Mesendoderm (in vitro differentiated cells): ENCODE measurements at regions not wholly inside any gene's neighbourhood (a gene's known extent, or its start where the extent isn't known, plus 50 kb on each side); places are given as distances from the start of the nearest gene placed in this dataset.
"Not testable (repeated sequence)": the region's sequence is repeated elsewhere in the genome, so short reads cannot be mapped to it uniquely, and the experiment has no call there.

Experiments
- DNase-seq: peaks from one replicate; pipeline ENCODE4 v3.0.0; 2013
- H2AK5ac ChIP-seq: 2 replicates; pipeline ENCODE4 v1.6.1; 2013; ENCODE audit warnings: low read length, inconsistent platforms
- H2BK120ac ChIP-seq: 2 replicates; pipeline ENCODE4 v1.6.1; 2013; ENCODE audit warnings: low read depth, mild to moderate bottlenecking, low read length, moderate library complexity, mixed read lengths
- H2BK15ac ChIP-seq: replicated peaks from 2 replicates; pipeline ENCODE4 v1.6.1; 2013; ENCODE audit warnings: low read depth, mild to moderate bottlenecking, moderate library complexity
- H2BK5ac ChIP-seq: 2 replicates; pipeline ENCODE4 v1.6.1; 2013; ENCODE audit warnings: low read length, inconsistent platforms
- H3K18ac ChIP-seq: 2 replicates; pipeline ENCODE4 v1.6.1; 2013; ENCODE audit warnings: mild to moderate bottlenecking, low read length, mixed read lengths
- H3K23ac ChIP-seq: one replicate; pipeline ENCODE4 v1.6.1; 2013; ENCODE audit warnings: low read length
- H3K27ac ChIP-seq: 2 replicates; pipeline ENCODE4 v1.5.1; 2013; ENCODE audit warnings: low read depth, mild to moderate bottlenecking, inconsistent platforms, low read length, moderate library complexity
- H3K27me3 ChIP-seq: 2 replicates; pipeline ENCODE4 v1.6.1; 2013; ENCODE audit warnings: low read length, control low read depth, mild to moderate bottlenecking, inconsistent platforms; ENCODE audit not compliant: insufficient read depth, poor library complexity
- H3K36me3 ChIP-seq: 2 replicates; pipeline ENCODE4 v1.6.1; 2013; ENCODE audit warnings: low read length, inconsistent platforms; ENCODE audit not compliant: control insufficient read depth, insufficient read depth
- H3K4ac ChIP-seq: one replicate; pipeline ENCODE4 v1.6.1; 2013; ENCODE audit warnings: low read depth, mild to moderate bottlenecking, low read length, moderate library complexity
- H3K4me1 ChIP-seq: 2 replicates; pipeline ENCODE4 v1.6.1; 2013; ENCODE audit warnings: low read depth, low read length, inconsistent platforms; ENCODE audit not compliant: control insufficient read depth
- H3K4me2 ChIP-seq: 2 replicates; pipeline ENCODE4 v1.6.1; 2013; ENCODE audit warnings: low read length
- H3K4me3 ChIP-seq: 2 replicates; pipeline ENCODE4 v1.5.1; 2013; ENCODE audit warnings: mild to moderate bottlenecking, low read length
- H3K56ac ChIP-seq: one replicate; pipeline ENCODE4 v1.6.1; 2013; ENCODE audit warnings: low read length
- H3K79me1 ChIP-seq: 2 replicates; pipeline ENCODE4 v1.6.1; 2013; ENCODE audit warnings: low read length, inconsistent platforms
- H3K79me2 ChIP-seq: 2 replicates; pipeline ENCODE4 v1.6.1; 2013; ENCODE audit warnings: mild to moderate bottlenecking, low read length; ENCODE audit not compliant: control insufficient read depth, insufficient read depth
- H3K9ac ChIP-seq: 2 replicates; pipeline ENCODE4 v1.6.1; 2013; ENCODE audit warnings: low read length, inconsistent platforms
- H4K5ac ChIP-seq: one replicate; pipeline ENCODE4 v1.6.1; 2013; ENCODE audit warnings: low read length
- H4K8ac ChIP-seq: one replicate; pipeline ENCODE4 v1.6.1; 2013; ENCODE audit warnings: low read depth, mild to moderate bottlenecking, control low read depth, low read length, moderate library complexity
- WGBS: extraction: QIAGEN DNeasy Blood & Tissue Kit; methylation state at CpG from one replicate; pipeline ENCODE4 v1.1.7; 2013; ENCODE audit warnings: low lambda C conversion rate, missing lambda C conversion rate; ENCODE audit not compliant: insufficient coverage; ENCODE audit errors: extremely low coverage; 5-methylcytosine and 5-hydroxymethylcytosine counted together

DNA sequence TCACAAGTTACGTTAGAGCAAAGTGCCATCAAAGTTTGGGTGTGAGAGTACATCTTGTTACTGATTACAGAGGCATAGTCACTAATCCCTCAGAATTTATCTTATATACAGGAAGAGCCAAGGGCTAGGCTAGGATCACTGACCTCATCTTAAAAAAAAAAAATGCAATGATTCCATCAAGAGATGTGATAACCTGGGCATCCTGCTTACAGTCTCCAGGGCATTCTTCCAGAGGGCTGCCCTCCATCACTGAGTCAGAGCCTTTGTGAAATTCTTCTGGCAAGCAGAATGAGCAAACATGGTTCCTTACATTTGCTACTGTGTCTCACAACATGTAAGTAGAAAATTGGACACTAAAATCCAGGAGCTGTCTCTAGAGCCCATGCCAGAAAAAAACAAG lies 410.6 kb downstream of the ZFHX3 start:
- no peaks in the 10 kb centered on the region for H3K27me3 ChIP-seq
- DNase-seq = peak; percentile 28
- H3K79me2 ChIP-seq = no peaks in the 10 kb centered on the region
- H3K4me3 ChIP-seq = no peak overlapping the region
- no peaks in the 10 kb centered on the region for H3K79me1 ChIP-seq
- no peaks in the 10 kb centered on the region for H3K36me3 ChIP-seq
- H3K23ac ChIP-seq = no peak overlapping the region
- no peak overlapping the region for H3K18ac ChIP-seq
- no peak overlapping the region for H3K9ac ChIP-seq
- H2AK5ac ChIP-seq = no peak overlapping the region
- H3K27ac ChIP-seq = no peak overlapping the region
- H3K56ac ChIP-seq = no peak overlapping the region
- no peak overlapping the region for H3K4me2 ChIP-seq
- H2BK15ac ChIP-seq = no peak overlapping the region
- WGBS = no CpG with 5 or more reads among the region's 1 CpG
- no peak overlapping the region for H2BK5ac ChIP-seq
- H3K4ac ChIP-seq = no peak overlapping the region
- H4K5ac ChIP-seq = no peak overlapping the region
- H2BK120ac ChIP-seq = no peak overlapping the region
- no peaks in the 10 kb centered on the region for H3K4me1 ChIP-seq
- H4K8ac ChIP-seq = no peak overlapping the region

DNA sequence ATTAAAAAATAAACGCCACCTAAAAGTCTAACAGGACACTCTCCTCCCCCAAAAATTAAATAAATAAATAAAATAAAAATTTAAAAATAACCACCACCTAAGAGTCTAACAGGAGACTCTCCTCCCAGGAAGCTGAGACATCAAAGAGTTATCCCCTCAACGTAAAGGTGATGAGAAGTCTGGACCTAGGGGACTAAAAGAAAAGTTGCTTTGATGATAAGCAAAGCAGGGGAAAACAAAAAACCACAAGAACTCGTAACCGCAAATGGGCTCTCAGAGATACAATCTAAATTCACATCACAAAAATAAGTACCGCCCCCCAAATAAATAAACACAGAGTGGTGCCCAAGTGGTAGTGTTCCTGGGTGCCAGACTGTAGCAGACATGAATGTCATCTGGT lies 412.2 kb downstream of the ZFHX3 start:
- Histone ChIP-seq H3K79me1 (no peaks in the 10 kb centered on the region), H2BK120ac (no peak overlapping the region), H3K9ac (no peak overlapping the region), H2BK15ac (no peak overlapping the region), H3K79me2 (no peaks in the 10 kb centered on the region), H3K4me1 (no peaks in the 10 kb centered on the region), H2BK5ac (no peak overlapping the region), H3K56ac (no peak overlapping the region), H2AK5ac (no peak overlapping the region), H3K4me3 (no peak overlapping the region), H3K4me2 (no peak overlapping the region), H3K36me3 (no peaks in the 10 kb centered on the region), H3K23ac (no peak overlapping the region), H3K27ac (no peak overlapping the region), H3K18ac (no peak overlapping the region), H4K5ac (no peak overlapping the region), H3K4ac (no peak overlapping the region), H4K8ac (no peak overlapping the region), H3K27me3 (no peaks in the 10 kb centered on the region)
- DNase-seq = no peak
- 100% methylated on average over 1 of the region's 5 CpGs for WGBS

DNA sequence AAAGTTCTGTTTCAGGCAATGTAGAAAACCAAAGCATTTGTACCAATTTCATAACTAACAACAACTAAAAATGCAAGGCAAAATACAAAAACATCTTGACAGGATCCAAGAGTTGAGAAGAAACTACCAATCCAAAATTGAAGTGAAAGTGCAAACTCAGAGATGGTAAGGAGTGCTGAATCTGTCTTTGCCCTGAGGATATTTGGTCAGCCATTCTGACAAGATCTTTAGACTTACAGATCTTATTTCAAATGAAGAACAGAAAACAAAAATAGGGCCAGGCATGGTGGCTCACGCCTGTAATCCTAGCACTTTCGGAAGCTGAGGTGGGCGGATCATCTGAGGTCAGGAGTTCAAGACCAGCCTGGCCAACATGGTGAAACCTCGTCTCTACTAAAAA lies 412.8 kb downstream of the ZFHX3 start:
- Histone ChIP-seq H2AK5ac (no peak overlapping the region), H3K18ac (no peak overlapping the region), H3K4me2 (no peak overlapping the region), H3K27ac (no peak overlapping the region), H4K5ac (no peak overlapping the region), H3K27me3 (no peaks in the 10 kb centered on the region), H3K36me3 (no peaks in the 10 kb centered on the region), H3K79me2 (no peaks in the 10 kb centered on the region), H3K79me1 (no peaks in the 10 kb centered on the region), H3K4ac (no peak overlapping the region), H3K23ac (no peak overlapping the region), H3K9ac (no peak overlapping the region), H2BK15ac (no peak overlapping the region), H4K8ac (no peak overlapping the region), H2BK5ac (no peak overlapping the region), H3K4me3 (no peak overlapping the region), H3K4me1 (no peaks in the 10 kb centered on the region), H3K56ac (no peak overlapping the region), H2BK120ac (no peak overlapping the region)
- no peak for DNase-seq
- WGBS = no CpG with 5 or more reads among the region's 4 CpGs

DNA sequence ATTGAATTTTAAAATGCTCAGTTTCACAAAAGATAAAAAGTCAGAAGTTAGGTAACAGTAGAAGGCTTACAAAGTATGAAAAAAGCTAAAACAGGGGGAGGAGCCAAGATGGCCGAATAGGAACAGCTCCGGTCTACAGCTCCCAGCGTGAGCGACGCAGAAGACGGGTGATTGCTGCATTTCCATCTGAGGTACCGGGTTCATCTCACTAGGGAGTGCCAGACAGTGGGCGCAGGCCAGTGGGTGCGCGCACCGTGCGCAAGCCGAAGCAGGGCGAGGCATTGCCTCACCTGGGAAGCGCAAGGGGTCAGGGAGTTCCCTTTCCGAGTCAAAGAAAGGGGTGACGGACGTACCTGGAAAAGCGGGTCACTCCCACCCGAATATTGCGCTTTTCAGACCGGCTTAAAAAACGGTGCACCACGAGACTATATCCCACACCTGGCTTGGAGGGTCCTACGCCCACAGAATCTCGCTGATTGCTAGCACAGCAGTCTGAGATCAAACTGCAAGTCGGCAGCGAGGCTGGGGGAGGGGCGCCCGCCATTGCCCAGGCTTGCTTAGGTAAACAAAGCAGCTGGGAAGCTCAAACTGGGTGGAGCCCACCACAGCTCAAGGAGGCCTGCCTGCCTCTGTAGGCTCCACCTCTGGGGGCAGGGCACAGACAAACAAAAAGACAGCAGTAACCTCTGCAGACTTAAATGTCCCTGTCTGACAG lies 420.6 kb downstream of the ZFHX3 start:
- H2BK15ac ChIP-seq, H2AK5ac ChIP-seq, H3K79me1 ChIP-seq, H3K18ac ChIP-seq, H3K27ac ChIP-seq, H2BK5ac ChIP-seq, H3K9ac ChIP-seq, H3K23ac ChIP-seq, H3K36me3 ChIP-seq, H3K79me2 ChIP-seq, H3K27me3 ChIP-seq, DNase-seq, H2BK120ac ChIP-seq, H4K8ac ChIP-seq, H4K5ac ChIP-seq, H3K4ac ChIP-seq, H3K4me3 ChIP-seq, H3K4me1 ChIP-seq, H3K4me2 ChIP-seq: not testable (repeated sequence)
- H3K56ac ChIP-seq = peak overlapping the region; percentile 49
- no CpG with 5 or more reads among the region's 30 CpGs for WGBS

DNA sequence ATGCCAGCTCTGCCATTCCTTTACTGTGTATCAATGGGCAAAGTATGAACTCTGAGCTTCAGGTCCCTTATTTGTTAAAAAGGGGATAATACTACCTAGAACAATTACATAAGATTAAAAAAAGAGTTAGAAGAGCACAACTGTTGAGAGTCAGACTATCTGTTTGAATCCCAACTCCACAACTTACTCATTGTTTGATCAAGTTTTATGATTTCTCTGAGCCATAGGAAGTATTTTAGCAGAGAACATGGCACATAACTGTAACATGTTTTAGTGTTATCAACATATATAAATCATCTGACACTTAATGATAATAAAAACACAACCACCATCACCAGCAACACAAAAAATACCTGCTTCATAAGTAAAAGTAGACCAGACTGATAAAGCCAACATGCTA lies 421.3 kb downstream of the ZFHX3 start:
- Histone ChIP-seq H2BK15ac (no peak overlapping the region), H3K27me3 (no peaks in the 10 kb centered on the region), H3K4me3 (no peak overlapping the region), H3K18ac (no peak overlapping the region), H3K27ac (no peak overlapping the region), H3K4ac (no peak overlapping the region), H3K79me1 (no peaks in the 10 kb centered on the region), H3K4me2 (no peak overlapping the region), H4K8ac (no peak overlapping the region), H2BK120ac (no peak overlapping the region), H3K79me2 (no peaks in the 10 kb centered on the region), H3K56ac (no peak overlapping the region), H4K5ac (no peak overlapping the region), H3K4me1 (no peaks in the 10 kb centered on the region), H2AK5ac (no peak overlapping the region), H3K23ac (no peak overlapping the region), H3K36me3 (no peaks in the 10 kb centered on the region), H2BK5ac (no peak overlapping the region), H3K9ac (no peak overlapping the region)
- no peak for DNase-seq

DNA sequence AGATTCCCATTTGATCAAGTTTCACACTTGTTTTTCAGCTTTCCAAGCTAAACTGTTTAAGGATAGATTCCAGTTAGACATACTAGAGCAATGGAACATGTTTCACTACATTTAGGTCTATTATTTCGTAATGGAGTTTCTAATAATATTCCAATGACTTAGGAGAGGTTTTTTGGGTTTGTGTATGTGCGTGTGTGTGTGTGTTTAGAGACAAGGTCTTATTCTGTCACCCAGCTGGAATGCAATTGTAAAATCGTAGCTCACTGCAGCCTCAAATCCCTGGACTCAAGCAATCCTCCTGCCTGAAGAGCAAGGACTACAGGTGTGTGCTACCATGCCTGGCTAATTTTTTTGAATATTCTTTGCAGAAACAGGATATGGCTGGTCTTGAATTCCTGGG lies 426.3 kb downstream of the ZFHX3 start:
- Histone ChIP-seq H2AK5ac (no peak overlapping the region), H3K4me2 (no peak overlapping the region), H3K27ac (no peak overlapping the region), H3K36me3 (no peaks in the 10 kb centered on the region), H3K27me3 (no peaks in the 10 kb centered on the region), H3K9ac (no peak overlapping the region), H4K8ac (no peak overlapping the region), H2BK15ac (no peak overlapping the region), H2BK5ac (no peak overlapping the region), H3K4me3 (no peak overlapping the region), H3K79me2 (no peaks in the 10 kb centered on the region), H3K79me1 (peaks cover 3% of the 10 kb centered on the region), H3K4me1 (no peaks in the 10 kb centered on the region), H3K56ac (no peak overlapping the region), H3K4ac (no peak overlapping the region), H4K5ac (no peak overlapping the region), H2BK120ac (no peak overlapping the region), H3K23ac (no peak overlapping the region), H3K18ac (no peak overlapping the region)
- DNase-seq = no peak
- no CpG with 5 or more reads among the region's 3 CpGs for WGBS
